HG03196 (cell line): ENCODE measurements at regions not wholly inside any gene's neighbourhood (a gene's known extent, or its start where the extent isn't known, plus 50 kb on each side); places are given as distances from the start of the nearest gene placed in this dataset.
"Not testable (repeated sequence)": the region's sequence is repeated elsewhere in the genome, so short reads cannot be mapped to it uniquely, and the experiment has no call there.

Source experiments
- ATAC-seq: cut with Tn5 transposase; IDR thresholded peaks from one replicate; pipeline ENCODE4 v1.9.1; 2021; ENCODE audit not compliant: unreplicated experiment

- no peak for ATAC-seq
Observed at GRCh38 chr16:85273293-85273692, 161.0 kb upstream of the CIBAR2 start.

- ATAC-seq, result no peak
Observed at GRCh38 chr16:85274501-85274900, 162.2 kb upstream of the CIBAR2 start.

- ATAC-seq, result no peak
Observed at GRCh38 chr16:85274924-85275323, 162.7 kb upstream of the CIBAR2 start.

GRCh38 chr16:85275533-85276249, 163.4 kb upstream of the CIBAR2 start:
- no peak for ATAC-seq

GRCh38 chr16:85276258-85276657, 164.0 kb upstream of the CIBAR2 start:
- ATAC-seq, result no peak

GRCh38 chr16:85276721-85277120, 164.4 kb upstream of the CIBAR2 start:
- no peak for ATAC-seq

- ATAC-seq, result no peak
Observed at GRCh38 chr16:85278839-85279238, 166.6 kb upstream of the CIBAR2 start.

GRCh38 chr16:85279402-85279801, 167.1 kb upstream of the CIBAR2 start:
- no peak for ATAC-seq

GRCh38 chr16:85279825-85280545, 167.7 kb upstream of the CIBAR2 start:
- ATAC-seq, result no peak

GRCh38 chr16:85281181-85281580, 168.9 kb upstream of the CIBAR2 start:
- ATAC-seq, result no peak

- ATAC-seq, result no peak
Observed at GRCh38 chr16:85282842-85283241, 170.6 kb upstream of the CIBAR2 start.

- ATAC-seq, result no peak
Observed at GRCh38 chr16:85283305-85284050, 171.2 kb upstream of the CIBAR2 start.

GRCh38 chr16:85284141-85284817, 172.0 kb upstream of the CIBAR2 start:
- ATAC-seq, result no peak

- ATAC-seq, result no peak
Observed at GRCh38 chr16:85285681-85286065, 173.4 kb upstream of the CIBAR2 start.

- no peak for ATAC-seq
Observed at GRCh38 chr16:85286066-85286831, 174.0 kb upstream of the CIBAR2 start.

GRCh38 chr16:85286951-85287814, 174.9 kb upstream of the CIBAR2 start:
- ATAC-seq, result no peak

- not testable (repeated sequence) for ATAC-seq
Observed at GRCh38 chr16:85287815-85288109, 175.5 kb upstream of the CIBAR2 start.

GRCh38 chr16:85288341-85288868, 176.1 kb upstream of the CIBAR2 start:
- ATAC-seq, result no peak

GRCh38 chr16:85288869-85289660, 176.8 kb upstream of the CIBAR2 start:
- ATAC-seq, result no peak
